ENCODE measurements at regions not wholly inside any gene's neighbourhood (a gene's known extent, or its start where the extent isn't known, plus 50 kb on each side); places are given as distances from the start of the nearest gene placed in this dataset.

DNA sequence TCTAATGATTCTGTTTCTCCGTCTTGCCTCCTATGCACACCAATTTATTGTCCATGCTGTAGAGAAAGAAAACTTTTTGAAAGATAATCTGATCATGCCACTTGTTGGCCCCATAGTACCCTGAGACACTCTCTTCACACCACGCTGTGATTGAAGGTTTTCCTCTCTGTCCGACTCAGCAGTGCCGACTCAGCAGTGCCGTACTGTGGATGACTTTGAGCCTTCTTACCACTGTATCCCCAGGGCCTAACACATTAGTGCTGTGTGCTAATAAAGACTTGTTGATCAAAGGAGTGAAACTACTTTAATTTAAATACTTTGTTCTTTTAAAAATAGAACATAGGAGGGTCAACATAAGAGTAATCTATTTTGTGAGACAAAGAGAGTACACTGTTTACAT lies 429.6 kb downstream of the KLF12 start:
- Histone ChIP-seq H3K9me3 (replicated peaks; ENCODE audit: control insufficient read depth, low read depth, low read length) (no peaks in the 10 kb centered on the region), H3K27me3 (ENCODE audit: control insufficient read depth, insufficient read depth, low read length) (no peaks in the 10 kb centered on the region), H3K4me3 (ENCODE audit: low read length) (no peak overlapping the region), H3K27ac (ENCODE audit: low read length) (no peak overlapping the region), H3K4me1 (ENCODE audit: control insufficient read depth, insufficient read depth, low read length) (no peaks in the 10 kb centered on the region), H3K36me3 (ENCODE audit: control insufficient read depth, insufficient read depth, low read length) (peaks cover 4% of the 10 kb centered on the region)
- DNase-seq = no peak
- no CpG with 5 or more reads among the region's 5 CpGs for WGBS (ENCODE audit: insufficient coverage)

DNA sequence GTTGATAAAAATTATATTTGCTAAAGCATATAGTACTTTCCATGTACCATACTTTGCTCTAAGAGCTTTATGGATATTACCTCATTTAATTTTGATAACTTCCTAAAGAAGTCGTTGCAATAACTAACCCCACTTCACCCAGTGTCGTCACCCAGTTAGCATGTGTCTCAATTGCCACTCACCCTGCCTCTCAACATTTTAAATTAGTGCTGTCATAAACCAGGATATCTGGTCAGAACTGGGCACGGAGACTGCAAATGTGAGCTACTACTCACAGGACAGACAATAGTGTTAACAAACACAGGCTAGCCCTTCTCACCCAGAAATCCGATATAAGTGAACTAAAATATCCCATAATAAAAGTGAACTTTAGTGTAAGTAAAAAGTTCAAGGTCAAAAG lies 430.6 kb downstream of the KLF12 start:
- no CpG with 5 or more reads among the region's 4 CpGs for WGBS (ENCODE audit: insufficient coverage)

DNA sequence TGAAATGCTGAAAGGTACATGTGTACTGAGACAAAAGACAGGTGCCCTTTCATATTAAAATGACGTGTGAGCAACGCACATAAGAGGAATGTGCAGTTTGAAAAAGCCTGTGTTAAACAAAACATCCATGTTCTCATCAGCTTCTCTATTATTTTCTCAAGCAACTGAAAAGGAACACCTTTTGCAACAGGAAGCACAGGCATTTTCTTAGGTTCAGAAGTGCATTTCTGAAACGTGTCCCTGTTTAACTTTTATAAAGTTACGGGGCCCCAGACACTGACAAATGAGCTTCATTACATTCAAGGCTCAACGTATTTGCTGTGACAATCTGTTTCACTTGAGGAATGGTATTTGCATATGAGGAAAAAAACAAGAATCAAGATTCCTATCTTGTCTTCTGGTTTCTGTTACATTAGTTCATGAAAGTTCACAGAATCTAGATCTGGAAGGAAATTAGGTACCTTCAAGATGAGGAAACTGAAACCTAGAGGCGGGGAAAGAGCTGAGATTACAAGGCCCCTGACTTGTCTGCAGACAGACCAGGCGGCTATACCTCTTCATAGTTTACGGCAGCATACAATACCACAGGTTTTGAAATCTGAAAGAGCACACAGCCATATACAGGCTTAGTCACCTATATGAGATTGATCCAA lies 431.7 kb downstream of the KLF12 start:
- WGBS (ENCODE audit: insufficient coverage) = 93% methylated on average over 2 of the region's 8 CpGs
- H3K4me1 ChIP-seq (ENCODE audit: control insufficient read depth, insufficient read depth, low read length) = no peaks in the 10 kb centered on the region
- H3K4me3 ChIP-seq (ENCODE audit: low read length) = no peak overlapping the region
- no peak overlapping the region for H3K27ac ChIP-seq (ENCODE audit: low read length)
- DNase-seq = no peak
- no peaks in the 10 kb centered on the region for H3K9me3 ChIP-seq (replicated peaks; ENCODE audit: control insufficient read depth, low read depth, low read length)
- peaks cover 4% of the 10 kb centered on the region for H3K36me3 ChIP-seq (ENCODE audit: control insufficient read depth, insufficient read depth, low read length)
- no peaks in the 10 kb centered on the region for H3K27me3 ChIP-seq (ENCODE audit: control insufficient read depth, insufficient read depth, low read length)

More for the DNA sequence above, 430.6 kb downstream of the KLF12 start:
- Histone ChIP-seq H3K27me3 (ENCODE audit: control insufficient read depth, insufficient read depth, low read length) (no peaks in the 10 kb centered on the region), H3K36me3 (ENCODE audit: control insufficient read depth, insufficient read depth, low read length) (peaks cover 4% of the 10 kb centered on the region), H3K4me3 (ENCODE audit: low read length) (no peak overlapping the region), H3K9me3 (replicated peaks; ENCODE audit: control insufficient read depth, low read depth, low read length) (no peaks in the 10 kb centered on the region), H3K27ac (ENCODE audit: low read length) (no peak overlapping the region), H3K4me1 (ENCODE audit: control insufficient read depth, insufficient read depth, low read length) (no peaks in the 10 kb centered on the region)
- DNase-seq = no peak

DNA sequence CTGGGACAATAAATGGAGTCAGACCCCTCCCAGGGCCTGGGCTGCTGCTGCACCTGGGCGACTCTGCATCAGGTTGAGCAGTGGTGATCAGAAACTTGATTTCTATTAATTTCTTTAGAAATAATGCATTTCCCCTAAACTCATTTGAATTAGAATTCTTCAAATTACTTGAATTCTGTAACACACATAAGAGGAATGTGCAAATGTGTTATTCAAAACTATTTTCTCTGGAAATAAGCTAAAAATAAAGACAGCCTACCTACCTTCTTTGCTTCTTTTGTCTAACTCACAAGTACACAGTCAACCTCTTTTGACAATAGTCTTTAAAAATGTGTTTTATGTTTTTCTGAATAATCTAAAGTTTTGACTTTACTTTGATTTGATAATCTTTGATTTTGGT lies 433.0 kb downstream of the KLF12 start:
- H3K4me3 ChIP-seq (ENCODE audit: low read length) = no peak overlapping the region
- no CpG with 5 or more reads among the region's 1 CpG for WGBS (ENCODE audit: insufficient coverage)
- H3K27me3 ChIP-seq (ENCODE audit: control insufficient read depth, insufficient read depth, low read length) = no peaks in the 10 kb centered on the region
- no peaks in the 10 kb centered on the region for H3K4me1 ChIP-seq (ENCODE audit: control insufficient read depth, insufficient read depth, low read length)
- no peaks in the 10 kb centered on the region for H3K9me3 ChIP-seq (replicated peaks; ENCODE audit: control insufficient read depth, low read depth, low read length)
- no peak for DNase-seq
- H3K27ac ChIP-seq (ENCODE audit: low read length) = no peak overlapping the region
- H3K36me3 ChIP-seq (ENCODE audit: control insufficient read depth, insufficient read depth, low read length) = peaks cover 10% of the 10 kb centered on the region

DNA sequence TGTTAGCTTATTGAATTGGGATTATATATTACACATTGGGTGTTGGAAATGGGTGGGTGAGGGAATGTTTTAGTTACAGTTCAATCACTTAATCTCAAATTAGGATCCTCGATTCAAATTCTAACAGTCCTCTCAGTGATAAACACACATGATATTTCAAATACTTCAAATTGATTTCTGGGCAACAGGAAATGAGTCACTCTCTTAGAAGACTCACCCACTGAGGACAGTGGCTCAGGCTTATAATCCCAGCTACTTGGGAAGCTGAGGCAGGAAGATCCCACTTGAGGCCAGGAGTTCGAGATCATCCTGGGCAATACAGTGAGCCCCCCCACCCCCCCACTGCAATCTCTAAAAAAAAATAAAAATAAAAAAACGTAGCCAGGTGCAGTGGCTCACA lies 435.3 kb downstream of the KLF12 start:
- H3K36me3 ChIP-seq (ENCODE audit: control insufficient read depth, insufficient read depth, low read length) = peaks cover 22% of the 10 kb centered on the region
- no peaks in the 10 kb centered on the region for H3K9me3 ChIP-seq (replicated peaks; ENCODE audit: control insufficient read depth, low read depth, low read length)
- no peaks in the 10 kb centered on the region for H3K4me1 ChIP-seq (ENCODE audit: control insufficient read depth, insufficient read depth, low read length)
- no peak for DNase-seq
- H3K27me3 ChIP-seq (ENCODE audit: control insufficient read depth, insufficient read depth, low read length) = no peaks in the 10 kb centered on the region
- no peak overlapping the region for H3K27ac ChIP-seq (ENCODE audit: low read length)
- H3K4me3 ChIP-seq (ENCODE audit: low read length) = no peak overlapping the region
- 80% methylated on average over 1 of the region's 3 CpGs for WGBS (ENCODE audit: insufficient coverage)

DNA sequence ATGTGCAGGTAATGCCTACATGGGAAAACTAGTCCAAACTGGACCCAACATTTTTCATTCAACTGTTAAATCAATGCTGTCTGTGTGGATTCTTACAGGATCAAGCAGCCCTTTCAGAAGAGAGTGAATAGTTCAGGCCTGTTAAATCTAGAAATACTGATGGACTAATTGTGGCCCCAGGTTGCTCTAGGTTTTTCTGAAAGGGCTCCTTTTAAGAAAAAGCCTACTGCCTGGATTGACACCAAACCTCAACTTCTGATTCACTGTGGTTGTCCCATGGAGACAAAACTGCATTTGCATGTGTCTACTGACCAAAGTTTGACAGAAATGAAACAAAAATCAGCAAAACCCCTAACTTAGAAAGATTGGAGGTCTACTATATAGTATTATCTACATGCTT lies 437.0 kb downstream of the KLF12 start:
- Histone ChIP-seq H3K36me3 (ENCODE audit: control insufficient read depth, insufficient read depth, low read length) (peaks cover 23% of the 10 kb centered on the region), H3K27me3 (ENCODE audit: control insufficient read depth, insufficient read depth, low read length) (no peaks in the 10 kb centered on the region), H3K4me3 (ENCODE audit: low read length) (no peak overlapping the region), H3K4me1 (ENCODE audit: control insufficient read depth, insufficient read depth, low read length) (no peaks in the 10 kb centered on the region), H3K27ac (ENCODE audit: low read length) (no peak overlapping the region), H3K9me3 (replicated peaks; ENCODE audit: control insufficient read depth, low read depth, low read length) (no peaks in the 10 kb centered on the region)
- no peak for DNase-seq

DNA sequence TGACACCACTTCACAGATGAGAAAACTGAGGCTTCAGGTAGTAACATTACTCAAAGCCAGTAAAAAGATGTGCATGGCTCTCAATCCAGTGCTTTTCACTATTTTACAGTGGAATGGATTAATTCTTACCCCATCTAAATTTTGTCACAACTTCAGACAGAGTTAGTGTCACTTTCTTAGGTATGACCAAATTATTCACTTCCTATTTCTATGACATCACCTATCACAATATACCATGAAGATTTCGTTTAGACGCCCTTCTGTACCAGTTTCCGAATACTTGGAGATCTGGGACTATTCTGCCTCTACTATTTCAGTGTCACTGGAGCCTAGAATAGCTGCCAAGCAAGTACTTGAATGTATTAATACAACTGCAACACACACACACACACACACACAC lies 437.5 kb downstream of the KLF12 start:
- H3K27ac ChIP-seq (ENCODE audit: low read length) = no peak overlapping the region
- no peaks in the 10 kb centered on the region for H3K9me3 ChIP-seq (replicated peaks; ENCODE audit: control insufficient read depth, low read depth, low read length)
- DNase-seq = no peak
- no peaks in the 10 kb centered on the region for H3K27me3 ChIP-seq (ENCODE audit: control insufficient read depth, insufficient read depth, low read length)
- H3K36me3 ChIP-seq (ENCODE audit: control insufficient read depth, insufficient read depth, low read length) = peaks cover 23% of the 10 kb centered on the region
- no peak overlapping the region for H3K4me3 ChIP-seq (ENCODE audit: low read length)
- H3K4me1 ChIP-seq (ENCODE audit: control insufficient read depth, insufficient read depth, low read length) = no peaks in the 10 kb centered on the region
- WGBS (ENCODE audit: insufficient coverage) = 100% methylated on average over 3 of the region's 3 CpGs

DNA sequence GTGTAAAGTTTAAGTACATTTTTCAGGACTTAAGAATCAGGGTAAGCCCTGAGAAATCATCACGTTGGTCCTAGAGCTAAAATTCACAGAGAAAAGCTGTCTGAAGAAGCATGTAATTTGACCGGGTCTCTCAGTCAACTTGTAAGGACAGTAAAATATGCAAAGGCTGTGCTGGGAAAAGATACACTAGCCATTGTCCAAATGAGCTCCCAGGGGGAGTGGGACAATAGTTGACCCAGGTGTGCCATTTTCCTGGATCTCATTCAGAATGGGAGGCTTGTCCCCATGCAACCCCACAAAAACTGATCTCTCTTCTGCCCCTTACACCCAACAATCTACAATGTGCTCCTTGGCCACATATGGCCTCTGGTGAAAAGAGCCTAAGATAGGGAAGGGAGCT lies 437.9 kb downstream of the KLF12 start:
- 88% methylated on average over 1 of the region's 2 CpGs for WGBS (ENCODE audit: insufficient coverage)
- no peaks in the 10 kb centered on the region for H3K27me3 ChIP-seq (ENCODE audit: control insufficient read depth, insufficient read depth, low read length)
- H3K4me1 ChIP-seq (ENCODE audit: control insufficient read depth, insufficient read depth, low read length) = no peaks in the 10 kb centered on the region
- DNase-seq = no peak
- no peak overlapping the region for H3K4me3 ChIP-seq (ENCODE audit: low read length)
- H3K36me3 ChIP-seq (ENCODE audit: control insufficient read depth, insufficient read depth, low read length) = peaks cover 23% of the 10 kb centered on the region
- no peak overlapping the region for H3K27ac ChIP-seq (ENCODE audit: low read length)
- no peaks in the 10 kb centered on the region for H3K9me3 ChIP-seq (replicated peaks; ENCODE audit: control insufficient read depth, low read depth, low read length)

DNA sequence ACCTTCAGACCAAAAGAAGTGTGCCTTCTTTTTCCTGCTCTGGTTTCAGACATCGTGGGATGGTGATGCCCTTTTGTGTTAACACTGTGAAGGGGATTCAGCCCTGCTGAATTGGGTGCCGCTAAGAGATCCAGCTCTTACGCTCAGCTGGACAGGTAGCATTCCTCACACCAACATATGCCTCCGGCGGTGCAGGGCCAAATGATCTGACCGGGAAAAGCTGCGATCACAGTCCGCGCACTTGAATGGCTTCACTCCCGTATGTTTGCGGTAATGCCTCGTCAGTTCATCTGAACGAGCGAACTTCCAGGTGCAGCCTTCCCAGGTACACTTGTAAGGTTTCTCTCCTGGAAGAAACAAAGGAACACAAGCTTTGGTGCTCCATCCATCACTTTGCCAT lies 438.9 kb downstream of the KLF12 start:
- DNase-seq = no peak
- Histone ChIP-seq H3K36me3 (ENCODE audit: control insufficient read depth, insufficient read depth, low read length) (peaks cover 23% of the 10 kb centered on the region), H3K4me3 (ENCODE audit: low read length) (no peak overlapping the region), H3K27me3 (ENCODE audit: control insufficient read depth, insufficient read depth, low read length) (no peaks in the 10 kb centered on the region), H3K9me3 (replicated peaks; ENCODE audit: control insufficient read depth, low read depth, low read length) (no peaks in the 10 kb centered on the region), H3K4me1 (ENCODE audit: control insufficient read depth, insufficient read depth, low read length) (no peaks in the 10 kb centered on the region), H3K27ac (ENCODE audit: low read length) (no peak overlapping the region)
- 98% methylated on average over 13 of the region's 14 CpGs for WGBS (ENCODE audit: insufficient coverage)

DNA sequence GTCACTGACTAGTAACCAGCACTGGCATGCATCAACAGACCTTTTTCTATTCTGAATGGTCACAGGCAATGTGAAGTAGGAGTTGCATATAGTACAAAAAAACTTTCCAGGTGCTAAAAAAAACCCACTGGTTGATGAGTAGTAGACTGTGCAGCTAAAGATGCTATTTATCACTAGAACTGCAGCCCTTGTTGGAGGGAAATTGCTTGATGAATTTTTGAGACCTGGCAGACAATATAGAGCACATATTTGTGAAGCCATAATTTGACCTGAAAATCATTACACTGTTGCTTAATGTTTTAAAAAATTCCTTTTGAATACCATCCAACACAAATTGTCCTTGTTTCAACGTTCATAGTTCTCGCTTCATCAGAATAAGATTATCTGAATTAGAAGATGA lies 441.0 kb downstream of the KLF12 start:
- no peak overlapping the region for H3K27ac ChIP-seq (ENCODE audit: low read length)
- DNase-seq = peak; percentile 22
- H3K4me1 ChIP-seq (ENCODE audit: control insufficient read depth, insufficient read depth, low read length) = no peaks in the 10 kb centered on the region
- peaks cover 23% of the 10 kb centered on the region for H3K36me3 ChIP-seq (ENCODE audit: control insufficient read depth, insufficient read depth, low read length)
- WGBS (ENCODE audit: insufficient coverage) = no CpG with 5 or more reads among the region's 2 CpGs
- no peaks in the 10 kb centered on the region for H3K9me3 ChIP-seq (replicated peaks; ENCODE audit: control insufficient read depth, low read depth, low read length)
- H3K27me3 ChIP-seq (ENCODE audit: control insufficient read depth, insufficient read depth, low read length) = no peaks in the 10 kb centered on the region
- H3K4me3 ChIP-seq (ENCODE audit: low read length) = no peak overlapping the region

DNA sequence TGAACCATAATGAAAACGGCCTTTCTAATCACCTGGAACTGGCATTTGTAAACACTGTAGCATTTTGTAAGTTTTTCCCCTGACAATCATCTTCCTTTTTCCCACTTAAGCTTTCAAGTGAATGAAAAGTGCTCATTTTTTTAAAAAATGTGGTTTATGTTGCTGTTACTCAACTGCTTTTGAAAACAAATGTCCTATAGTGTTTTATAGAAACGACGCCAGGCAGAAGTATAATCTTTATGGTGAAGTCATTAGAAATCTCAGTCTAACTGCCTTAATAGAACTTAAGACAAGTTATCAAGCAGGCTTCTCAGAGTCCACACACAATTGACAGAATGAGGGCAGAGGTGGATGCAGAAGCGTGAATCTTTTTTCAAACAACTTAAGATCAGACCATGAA lies 442.3 kb downstream of the KLF12 start:
- Histone ChIP-seq H3K27ac (ENCODE audit: low read length) (no peak overlapping the region), H3K4me3 (ENCODE audit: low read length) (no peak overlapping the region), H3K36me3 (ENCODE audit: control insufficient read depth, insufficient read depth, low read length) (peaks cover 20% of the 10 kb centered on the region), H3K9me3 (replicated peaks; ENCODE audit: control insufficient read depth, low read depth, low read length) (no peaks in the 10 kb centered on the region), H3K4me1 (ENCODE audit: control insufficient read depth, insufficient read depth, low read length) (no peaks in the 10 kb centered on the region), H3K27me3 (ENCODE audit: control insufficient read depth, insufficient read depth, low read length) (no peaks in the 10 kb centered on the region)
- no peak for DNase-seq
- no CpG with 5 or more reads among the region's 4 CpGs for WGBS (ENCODE audit: insufficient coverage)

Data from muscle of leg (tissue), 3 donors.